NCI-H345 (cell line): ENCODE measurements at regions not wholly inside any gene's neighbourhood (a gene's known extent, or its start where the extent isn't known, plus 50 kb on each side); places are given as distances from the start of the nearest gene placed in this dataset.

ENCODE experiments used
- DNase-seq: peaks from one replicate; lab custom pipeline; 2025; lab: John Stamatoyannopoulos, UW

DNA sequence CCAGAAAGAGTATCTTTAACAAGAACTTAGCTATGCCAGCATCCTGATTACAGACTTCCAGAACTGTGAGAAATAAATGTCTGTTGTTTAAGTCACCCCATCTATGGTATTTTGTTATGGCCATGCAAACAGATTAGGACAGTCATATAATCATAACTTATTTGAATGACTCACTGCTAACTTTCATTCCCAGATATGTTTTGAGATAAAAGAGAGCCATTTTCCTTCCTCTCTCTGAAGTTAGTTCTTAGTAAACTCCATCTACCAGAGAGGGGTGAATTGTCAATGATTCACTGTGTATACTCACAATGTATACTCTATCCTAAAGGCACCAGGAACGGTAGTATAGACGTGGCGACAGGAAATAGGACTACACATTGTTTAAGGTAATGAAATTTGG, 179.4 kb upstream of the DPH6 start:
- no peak for DNase-seq

DNA sequence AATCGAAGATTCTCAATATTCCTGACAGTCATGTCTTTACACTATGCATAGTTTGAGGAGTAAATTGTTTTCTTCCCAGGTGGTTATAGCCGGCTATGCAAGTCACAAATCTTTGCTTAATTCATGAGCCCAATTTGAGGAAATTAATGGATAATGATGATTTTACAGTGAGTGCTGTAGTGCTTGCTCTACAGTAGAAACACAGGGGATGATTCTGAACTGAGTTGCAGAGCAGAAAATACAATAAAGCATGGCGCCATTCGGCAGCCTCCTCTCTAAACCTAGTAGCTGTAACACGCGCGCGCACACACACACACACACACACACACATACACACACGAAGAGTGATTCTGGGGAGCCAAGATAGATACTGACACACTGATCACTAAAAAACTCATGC, 181.7 kb upstream of the DPH6 start:
- DNase-seq, result no peak

DNA sequence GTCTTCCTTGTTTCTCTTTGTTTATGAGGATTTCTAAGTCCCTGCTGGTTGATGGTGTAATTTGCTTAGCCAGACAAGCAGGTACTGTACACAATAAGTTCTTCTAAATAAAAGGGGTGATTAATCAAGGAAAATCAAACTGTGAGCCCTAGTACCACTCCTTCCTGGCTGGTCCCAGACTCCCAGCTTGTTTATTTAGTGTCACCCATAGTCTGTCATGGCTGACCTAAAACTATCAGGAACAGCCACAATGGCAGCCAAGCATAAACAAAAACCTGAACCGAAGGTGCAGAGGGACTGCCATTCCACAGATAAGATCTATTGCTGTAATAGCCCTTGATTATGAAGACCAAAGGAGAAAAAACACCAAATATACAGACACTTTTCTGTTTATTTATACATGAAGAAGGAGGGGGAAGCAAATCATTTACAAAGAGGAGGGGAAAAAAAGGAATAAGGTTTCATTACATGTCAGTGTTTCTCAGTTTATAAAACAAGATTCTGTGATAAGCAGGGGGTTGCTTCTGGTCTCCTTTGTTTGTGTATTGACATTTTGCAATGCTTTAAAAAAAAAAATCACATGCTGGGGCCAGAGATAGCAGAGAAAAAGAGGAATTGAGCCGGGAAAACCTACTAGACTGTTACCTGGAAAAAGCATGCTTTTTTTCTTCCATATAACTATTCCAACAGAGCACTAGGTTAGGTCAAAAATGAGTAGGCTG, 182.4 kb upstream of the DPH6 start:
- peak; percentile 56 for DNase-seq

DNA sequence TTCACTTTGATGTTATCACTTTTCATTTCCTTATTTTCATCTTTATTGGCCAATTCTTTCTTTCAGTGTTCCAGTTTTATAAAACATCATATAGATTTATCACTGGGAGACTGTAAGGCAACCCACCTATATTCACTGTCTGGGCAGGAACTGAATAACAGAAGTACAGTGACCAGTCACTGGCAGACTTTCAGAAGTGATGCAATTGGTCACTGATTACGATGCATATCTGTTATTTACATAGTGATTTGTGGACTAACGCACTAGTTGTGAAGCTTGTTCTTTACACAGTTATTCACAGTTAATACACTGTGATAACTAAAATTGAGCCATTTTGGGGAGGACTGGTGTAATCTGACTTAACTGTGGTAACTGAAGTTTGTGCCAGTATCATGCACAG, 190.2 kb upstream of the DPH6 start:
- DNase-seq, result no peak

DNA sequence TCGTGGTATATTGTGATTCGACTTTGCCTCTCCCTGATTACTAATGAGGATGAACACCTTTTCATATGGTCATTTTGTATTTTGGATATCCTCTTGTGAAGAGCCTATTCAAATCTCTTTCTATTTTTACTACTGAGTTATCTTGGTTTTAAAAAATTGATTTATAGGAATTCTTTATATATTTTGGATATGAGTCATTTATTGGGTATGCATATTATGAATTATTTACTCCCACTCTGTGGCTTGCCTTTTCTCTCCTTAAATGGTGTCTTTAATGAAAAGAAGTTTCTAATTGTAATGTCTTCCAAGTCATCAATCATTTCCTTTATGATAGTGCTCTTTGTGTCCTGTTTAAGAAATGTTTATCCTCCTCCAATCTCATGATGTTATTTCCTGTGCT, 191.5 kb upstream of the DPH6 start:
- no peak for DNase-seq

- no peak for DNase-seq
Measured at GRCh38 chr15:35738370-35738769, 192.4 kb upstream of the DPH6 start.

- DNase-seq, result peak; percentile 47
Measured at GRCh38 chr15:35740761-35741160, 194.8 kb upstream of the DPH6 start.

DNA sequence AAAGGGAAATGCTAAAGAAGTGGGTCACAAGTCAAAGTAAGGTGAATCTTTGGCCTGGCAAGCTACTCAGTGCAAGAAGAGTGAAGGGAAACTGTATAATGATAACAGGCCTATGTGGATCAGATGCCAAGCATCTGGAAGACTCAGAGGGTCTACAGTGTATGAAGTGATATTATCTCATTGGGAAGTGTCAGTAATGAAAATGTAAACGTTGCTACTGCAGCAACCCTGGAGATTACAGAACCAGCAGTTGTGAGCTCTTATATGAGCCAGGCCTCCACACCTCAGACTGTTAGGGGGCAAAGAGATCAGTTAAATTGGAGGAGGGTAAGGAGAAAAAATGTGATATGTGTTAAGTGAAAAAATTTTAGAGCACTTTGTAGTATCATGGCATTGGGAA, 195.4 kb upstream of the DPH6 start:
- DNase-seq, result no peak

DNA sequence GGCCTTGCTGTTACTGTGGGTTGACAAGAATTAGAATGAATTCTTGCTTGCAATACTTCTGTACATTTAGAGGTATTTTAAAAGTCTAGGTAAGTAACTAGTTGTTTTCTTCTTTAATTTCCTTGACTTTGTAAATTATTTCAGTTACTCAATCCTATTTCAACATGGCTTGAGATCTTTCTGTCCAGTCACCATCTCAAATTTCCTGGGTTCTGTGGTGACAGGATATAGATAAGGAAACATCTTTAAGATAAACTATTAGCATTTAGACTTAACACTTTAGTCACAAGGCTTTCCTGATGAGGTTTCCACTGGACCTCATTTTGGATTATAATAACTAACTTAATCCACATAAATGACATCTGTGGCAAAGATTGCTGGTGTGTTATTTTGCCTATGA, 195.9 kb upstream of the DPH6 start:
- no peak for DNase-seq

GRCh38 chr15:35743321-35743720, 197.4 kb upstream of the DPH6 start:
- DNase-seq, result no peak

GRCh38 chr15:35746121-35746520, 200.2 kb upstream of the DPH6 start:
- no peak for DNase-seq

- DNase-seq, result no peak
Measured at GRCh38 chr15:35748105-35748504, 202.1 kb upstream of the DPH6 start.

GRCh38 chr15:35750051-35750450, 204.1 kb upstream of the DPH6 start:
- no peak for DNase-seq

DNA sequence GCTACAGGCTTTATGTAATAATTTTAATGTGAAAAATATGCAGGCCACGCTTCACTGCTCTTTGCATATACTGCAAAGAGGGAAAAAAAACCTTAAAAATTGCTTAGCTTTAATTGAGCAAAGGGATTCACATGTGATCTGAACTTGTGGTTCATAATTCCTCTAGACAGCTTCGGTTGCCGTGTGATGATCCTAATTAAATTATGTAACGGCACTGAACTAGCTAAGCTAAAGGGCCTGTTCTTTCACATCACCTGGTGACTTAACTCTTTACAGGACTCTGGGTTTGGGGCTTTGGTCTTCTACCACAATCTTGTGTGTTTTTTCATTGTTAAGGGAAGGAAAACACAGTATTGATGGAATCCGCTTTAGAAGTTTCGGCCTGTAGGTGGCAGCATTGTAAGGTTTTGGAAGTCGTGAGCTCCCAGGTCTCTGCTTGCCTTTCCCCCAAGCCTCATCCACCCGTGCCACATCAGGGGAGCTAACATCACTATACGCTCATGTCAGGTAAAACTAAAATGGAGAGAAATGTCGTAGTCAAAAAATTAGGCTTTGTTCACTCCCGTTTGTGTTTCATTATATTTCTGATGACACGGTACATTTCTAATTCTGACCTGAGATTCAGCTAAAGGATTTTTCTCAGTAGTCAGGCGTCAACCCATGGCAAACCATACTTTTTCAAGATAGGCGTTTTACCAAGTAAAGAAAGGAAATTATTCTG, 205.6 kb upstream of the DPH6 start:
- DNase-seq, result peak; percentile 48

DNA sequence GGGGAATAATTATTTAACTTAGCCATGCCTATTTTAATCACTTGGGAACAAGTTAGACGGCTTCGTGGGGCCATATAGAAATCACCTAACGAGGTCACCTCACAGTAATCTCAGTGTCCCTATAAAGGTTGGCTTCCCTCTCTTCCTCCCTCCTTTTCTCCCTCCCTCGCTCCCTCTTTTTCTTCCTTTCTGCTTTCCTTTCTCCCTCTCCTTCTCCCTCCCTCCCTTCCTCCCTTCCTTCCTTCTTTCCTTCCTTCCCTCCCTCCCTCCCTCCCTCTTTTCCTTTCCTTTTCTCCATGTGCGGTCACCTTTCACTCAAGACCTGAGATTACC, 206.1 kb upstream of the DPH6 start:
- no peak for DNase-seq

DNA sequence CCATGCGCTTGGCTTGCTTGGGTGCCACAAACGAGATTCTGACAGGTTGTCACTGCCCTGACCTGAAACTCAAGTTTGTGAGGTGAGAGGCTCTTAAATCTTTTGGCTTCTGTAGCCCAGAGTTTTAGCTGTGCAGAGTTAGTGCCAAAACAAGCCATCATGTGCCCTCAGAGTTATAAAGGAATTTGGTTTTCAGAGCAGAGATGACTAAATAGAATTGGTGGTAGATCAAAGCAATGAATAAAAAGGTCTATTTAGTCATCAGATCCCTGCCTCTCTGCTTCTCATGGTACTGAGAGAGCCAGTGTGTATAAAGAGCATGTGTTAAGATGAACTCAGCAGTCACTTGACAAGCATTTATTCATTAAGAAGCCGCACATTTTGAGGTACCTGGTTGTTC, 207.5 kb upstream of the DPH6 start:
- no peak for DNase-seq

GRCh38 chr15:35755237-35755802, 209.4 kb upstream of the DPH6 start:
- DNase-seq, result no peak

- no peak for DNase-seq
Measured at GRCh38 chr15:35756623-35757022, 210.7 kb upstream of the DPH6 start.

DNA sequence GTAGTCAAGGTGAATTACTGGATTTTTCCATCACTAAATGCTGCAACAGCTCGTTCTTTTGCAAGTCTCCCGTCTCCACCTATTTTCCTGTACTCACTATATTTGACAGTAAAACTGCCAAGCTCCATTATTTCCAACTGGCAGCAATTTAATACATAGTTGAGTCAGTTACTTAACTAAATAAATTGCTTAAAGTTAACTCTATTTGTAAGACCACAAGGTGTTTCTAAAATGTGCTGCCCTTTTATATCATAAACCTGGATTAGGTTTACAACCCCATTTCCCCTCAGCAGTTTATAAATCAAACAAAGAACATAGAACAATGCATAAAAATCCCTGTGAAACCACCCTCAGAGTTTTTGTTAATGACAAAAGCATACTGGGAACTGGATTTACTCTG, 211.4 kb upstream of the DPH6 start:
- DNase-seq, result no peak

DNA sequence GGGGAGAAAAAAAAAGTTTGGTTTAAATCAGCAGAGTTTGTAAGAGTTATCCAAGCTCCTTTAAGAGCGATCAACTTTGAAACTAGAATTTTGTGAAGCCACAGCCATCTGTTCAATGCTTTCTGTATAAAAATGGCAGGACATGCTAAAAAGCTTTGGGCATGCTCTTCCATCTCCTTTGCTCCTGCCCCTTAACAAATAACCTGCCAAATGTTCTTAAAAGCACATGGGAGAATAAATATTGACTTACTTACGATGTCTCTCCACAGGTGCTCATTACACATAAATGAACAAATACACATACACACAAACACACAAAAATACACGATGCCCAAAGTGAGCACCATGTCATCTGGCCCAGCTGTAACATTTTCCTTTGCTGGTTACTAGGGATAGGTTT, 211.8 kb upstream of the DPH6 start:
- DNase-seq, result peak; percentile 61

DNA sequence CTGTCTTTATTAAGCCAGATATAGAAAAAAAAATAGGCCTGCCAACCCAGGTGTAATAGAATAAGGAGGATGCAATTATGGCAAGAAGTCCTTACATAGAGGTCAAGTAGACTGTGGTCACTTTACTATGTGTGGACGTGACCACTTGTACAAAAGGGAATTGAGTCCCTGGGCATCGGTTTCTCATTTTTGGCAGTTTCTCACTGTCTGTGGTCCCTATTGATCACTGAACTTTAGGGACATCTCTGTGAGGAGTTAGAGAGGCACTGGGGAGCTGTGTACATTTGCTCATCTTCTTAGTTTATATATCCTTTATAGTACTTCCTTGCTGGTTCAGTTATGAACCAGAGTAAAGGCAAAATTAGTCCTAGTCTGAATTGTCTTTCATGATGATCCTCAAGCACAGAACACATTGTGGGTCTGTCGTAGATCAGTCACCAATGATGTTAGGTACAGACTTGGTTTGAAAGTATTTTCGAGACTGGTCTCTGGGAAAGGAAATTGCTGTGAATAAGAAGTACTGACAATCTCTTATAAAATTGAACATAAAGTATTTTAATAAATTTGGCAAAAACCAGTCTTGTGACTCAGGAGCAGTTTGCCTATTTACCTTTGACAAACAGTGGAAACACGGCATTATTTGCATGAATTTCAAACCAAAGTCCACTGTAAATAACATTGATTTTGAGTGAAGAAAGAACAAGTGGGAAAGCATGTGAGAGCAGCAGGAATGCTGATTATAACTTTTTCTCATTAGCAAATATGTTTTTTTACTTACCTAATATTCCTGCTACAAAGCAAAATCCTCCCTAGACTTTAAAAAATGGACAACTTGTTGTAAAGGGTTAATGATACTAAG, 218.9 kb upstream of the DPH6 start:
- DNase-seq, result no peak

DNA sequence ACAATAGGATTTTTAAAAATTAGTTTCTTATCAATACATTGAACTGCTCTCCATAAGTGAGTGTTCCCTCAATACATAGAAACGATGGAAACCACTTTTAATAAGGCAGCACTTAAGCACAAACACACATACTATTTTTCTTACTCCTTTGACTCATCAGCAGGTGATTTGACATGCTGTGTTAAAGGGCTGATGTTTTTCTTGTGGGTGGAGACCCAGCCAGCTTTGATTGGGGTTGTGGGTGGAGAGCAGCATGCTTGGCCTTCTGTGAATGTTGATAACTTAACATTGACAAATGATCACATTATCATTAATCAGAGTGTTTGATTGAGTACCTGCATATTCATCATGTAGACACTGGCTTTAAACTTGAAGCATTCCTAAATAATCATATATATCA, 223.0 kb upstream of the DPH6 start:
- no peak for DNase-seq

DNA sequence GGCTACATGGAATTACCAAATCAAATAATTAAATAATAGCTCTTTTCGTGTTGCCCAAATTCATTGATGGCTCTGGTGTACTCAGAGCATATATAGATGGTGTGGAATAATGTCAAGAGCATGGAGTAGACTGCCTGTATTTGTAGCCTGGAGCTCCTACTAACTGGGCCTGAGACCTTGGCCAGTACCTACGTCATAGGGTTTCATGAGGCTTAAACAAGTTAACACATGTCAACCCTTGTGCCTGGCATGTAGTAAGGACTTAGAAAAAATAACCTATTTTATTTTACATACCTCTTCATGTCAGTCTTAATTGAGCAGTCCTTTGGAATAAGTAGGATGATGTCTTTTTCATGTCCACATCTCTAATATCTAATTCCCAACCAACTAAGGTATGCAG, 223.7 kb upstream of the DPH6 start:
- no peak for DNase-seq
